IMR-90 (cell line): ENCODE measurements at regions not wholly inside any gene's neighbourhood (a gene's known extent, or its start where the extent isn't known, plus 50 kb on each side); places are given as distances from the start of the nearest gene placed in this dataset.

Source experiments
- ATAC-seq: fragments of 200-7000 bp; cut with Tn5 transposase; 2 replicates; pipeline ENCODE4 v1.9.1; 2020; ENCODE audit warnings: low read depth, mild to moderate bottlenecking, moderate library complexity
- BruUV-seq: library from RNA; stranded (reverse); fragments of 400-500 nt; replicated peaks from 2 replicates; lab custom pipeline; 2021; lab: Mats Ljungman, UMichigan
- CTCF ChIA-PET: fragments of 300-600 bp; formaldehyde crosslinking; extraction: SDS; loops from one replicate; lab custom pipeline; 2021; ENCODE audit warnings: antibody characterized with exemption; lab: Yijun Ruan, JAX
- POLR2A ChIA-PET: fragments of 300-600 bp; sonication (Branson Sonifier 250); formaldehyde crosslinking; loops from one replicate; lab custom pipeline; 2022; ENCODE audit warnings: antibody characterized with exemption; ENCODE audit not compliant: unreplicated experiment; lab: Charles Lee
- DNase-seq: peaks from one replicate; pipeline ENCODE4 v3.0.0; 2013
- H2AFZ ChIP-seq: replicated peaks from 2 replicates; pipeline ENCODE3; 2013; ENCODE audit warnings: low read length, mild to moderate bottlenecking; ENCODE audit not compliant: poor library complexity
- H2AK5ac ChIP-seq: 2 replicates; pipeline ENCODE4 v1.6.1; 2013; ENCODE audit warnings: low read depth, low read length, inconsistent platforms
- H2AK9ac ChIP-seq: replicated peaks from 2 replicates; pipeline ENCODE3; 2013; ENCODE audit warnings: mild to moderate bottlenecking, low read depth, low read length, moderate library complexity; ENCODE audit not compliant: poor library complexity
- H2BK120ac ChIP-seq: 2 replicates; pipeline ENCODE4 v1.6.1; 2013; ENCODE audit warnings: low read depth, low read length, inconsistent platforms
- H2BK15ac ChIP-seq: 3 replicates; pipeline ENCODE4 v1.6.1; 2013; ENCODE audit warnings: low read depth, low read length, inconsistent platforms
- H2BK20ac ChIP-seq: 2 replicates; pipeline ENCODE4 v1.6.1; 2013; ENCODE audit warnings: low read depth, mild to moderate bottlenecking, inconsistent platforms, low read length, moderate library complexity
- H2BK5ac ChIP-seq: 2 replicates; pipeline ENCODE4 v1.6.1; 2013; ENCODE audit warnings: mild to moderate bottlenecking, low read depth, low read length, inconsistent platforms; ENCODE audit not compliant: poor library complexity, severe bottlenecking
- H3K14ac ChIP-seq: replicated peaks from 2 replicates; pipeline ENCODE4 v1.6.1; 2013; ENCODE audit warnings: low read depth, low read length, inconsistent platforms
- H3K18ac ChIP-seq: 2 replicates; pipeline ENCODE4 v1.6.1; 2013; ENCODE audit warnings: low read depth, low read length, control low read depth
- H3K23ac ChIP-seq: 2 replicates; pipeline ENCODE4 v1.6.1; 2013; ENCODE audit warnings: low read depth, low read length, inconsistent platforms
- H3K27ac ChIP-seq: 2 replicates; pipeline ENCODE4 v1.5.1; 2013; ENCODE audit warnings: mild to moderate bottlenecking, control low read depth, low read length; ENCODE audit not compliant: insufficient read depth
- H3K27me3 ChIP-seq: 2 replicates; pipeline ENCODE4 v1.6.1; 2013; ENCODE audit warnings: low read length; ENCODE audit not compliant: control insufficient read depth, insufficient read depth
- H3K36me3 ChIP-seq: 2 replicates; pipeline ENCODE4 v1.6.1; 2013; ENCODE audit warnings: low read length, mixed read lengths; ENCODE audit not compliant: control insufficient read depth, insufficient read depth
- H3K4ac ChIP-seq: 2 replicates; pipeline ENCODE4 v1.6.1; 2013; ENCODE audit warnings: low read depth, low read length, inconsistent platforms
- H3K4me1 ChIP-seq: 2 replicates; pipeline ENCODE4 v1.6.1; 2013; ENCODE audit warnings: low read length, mixed read lengths; ENCODE audit not compliant: control insufficient read depth, insufficient read depth
- H3K4me2 ChIP-seq: 2 replicates; pipeline ENCODE4 v1.6.1; 2013; ENCODE audit warnings: low read depth, mild to moderate bottlenecking, control low read depth, low read length, moderate library complexity
- H3K4me3 ChIP-seq: 2 replicates; pipeline ENCODE4 v1.5.1; 2013; ENCODE audit warnings: low read depth, mild to moderate bottlenecking, control low read depth, low read length, moderate library complexity; ENCODE audit not compliant: insufficient read depth
- H3K56ac ChIP-seq: 2 replicates; pipeline ENCODE4 v1.6.1; 2013; ENCODE audit warnings: low read length, inconsistent platforms; ENCODE audit not compliant: insufficient read depth; ENCODE audit errors: extremely low read depth
- H3K79me1 ChIP-seq, 2 experiments: 2 replicates each; pipeline ENCODE4 v1.6.1; 2013; ENCODE audit warnings: low read length in 2 of 2, inconsistent platforms in 1 of 2, low read depth in 1 of 2
- H3K9ac ChIP-seq: 2 replicates; pipeline ENCODE4 v1.6.1; 2013; ENCODE audit warnings: low read depth, low read length, control low read depth
- H3K9me1 ChIP-seq: 2 replicates; pipeline ENCODE4 v1.6.1; 2013; ENCODE audit warnings: low read length, inconsistent platforms; ENCODE audit not compliant: insufficient read depth
- H3K9me3 ChIP-seq: 2 replicates; pipeline ENCODE4 v1.6.1; 2013; ENCODE audit warnings: low read length; ENCODE audit not compliant: control insufficient read depth, insufficient read depth
- H4K20me1 ChIP-seq: 2 replicates; pipeline ENCODE4 v1.6.1; 2013; ENCODE audit warnings: low read length, inconsistent platforms; ENCODE audit not compliant: insufficient read depth
- H4K5ac ChIP-seq: 2 replicates; pipeline ENCODE4 v1.6.1; 2013; ENCODE audit warnings: mild to moderate bottlenecking, low read depth, low read length, control low read depth
- H4K8ac ChIP-seq, 2 experiments: 2 replicates each; pipeline ENCODE4 v1.6.1; 2013; ENCODE audit warnings: low read depth in 2 of 2, low read length in 2 of 2, control low read depth in 1 of 2, inconsistent platforms in 1 of 2
- H4K91ac ChIP-seq: 2 replicates; pipeline ENCODE4 v1.6.1; 2013; ENCODE audit warnings: low read depth, low read length, inconsistent platforms; ENCODE audit not compliant: insufficient read depth
- BHLHE40 ChIP-seq: fragments of 150-350 bp; IDR thresholded peaks from 2 replicates; pipeline ENCODE4 v1.6.1; 2016; ENCODE audit warnings: mild to moderate bottlenecking, low read depth, low read length
- MAFK ChIP-seq: IDR thresholded peaks from 2 replicates; pipeline ENCODE4 v1.6.1; 2012; ENCODE audit warnings: low read depth, low read length, improper control_type of control experiment
- POLR2A ChIP-seq: IDR thresholded peaks from 2 replicates; pipeline ENCODE4 v1.6.1; 2012; ENCODE audit warnings: mild to moderate bottlenecking, low read depth, low read length
- RAD21 ChIP-seq: IDR thresholded peaks from 2 replicates; pipeline ENCODE4 v1.6.1; 2012; ENCODE audit warnings: low read length, improper control_type of control experiment
- SMC3 ChIP-seq: fragments of 150-350 bp; IDR thresholded peaks from 2 replicates; pipeline ENCODE4 v1.6.1; 2016; ENCODE audit warnings: low read depth, mild to moderate bottlenecking, antibody characterized with exemption, low read length, moderate library complexity
- WGBS, 2 experiments: methylation state at CpG; one replicate each; pipeline versions ENCODE4 v1.1.5 to v1.1.7; 2013; ENCODE audit warnings: missing lambda C conversion rate in 2 of 2; ENCODE audit not compliant: insufficient read length in 1 of 2; ENCODE audit errors: extremely low coverage in 2 of 2; 5-methylcytosine and 5-hydroxymethylcytosine counted together
- dilution Hi-C: fragments of 300-500 bp; cut with HindIII; formaldehyde crosslinking; loops from one replicate; pipeline ENCODE4 v1.14.3; 2018; ENCODE audit warnings: low sequenced_read_pairs; ENCODE audit not compliant: unreplicated experiment
- in situ Hi-C: fragments of 300-500 bp; cut with MboI; formaldehyde crosslinking; loops from 3 replicates; pipeline ENCODE4 v1.14.3; 2019; ENCODE audit warnings: low sequenced_read_pairs, inconsistent platforms, mixed read lengths
- intact Hi-C: fragments of 100-400 bp; cut with micrococcal nuclease; formaldehyde crosslinking; loops from 2 replicates; pipeline ENCODE4 v1.10.0; 2022

DNA sequence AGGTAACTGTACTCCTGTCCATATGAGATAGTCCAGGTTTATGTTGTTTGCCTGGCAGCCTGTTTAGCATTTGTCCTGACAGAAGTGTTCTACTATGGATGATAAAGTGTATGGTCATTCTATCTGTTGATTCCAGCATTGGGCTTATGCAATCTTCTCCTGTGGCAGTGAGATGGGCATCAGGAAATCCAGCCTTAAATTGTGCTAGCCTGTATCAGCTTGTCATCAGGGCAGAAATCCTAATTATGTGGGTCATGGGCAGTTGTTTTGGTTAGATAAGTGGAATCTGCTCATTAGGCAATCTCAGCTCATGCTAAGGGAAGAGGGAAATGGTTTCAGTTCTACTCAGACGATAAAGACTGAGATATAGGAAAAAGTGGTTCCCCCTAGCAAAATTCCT, 247.4 kb upstream of the CHD1 start:
- Histone ChIP-seq H3K4ac (no peak overlapping the region), H2BK5ac (no peak overlapping the region), H2BK15ac (no peak overlapping the region), H4K5ac (no peak overlapping the region), H3K9me3 (no peaks in the 10 kb centered on the region), H2AK9ac (no peak overlapping the region), H4K20me1 (no peaks in the 10 kb centered on the region), H2BK20ac (no peak overlapping the region), H4K8ac (no peak overlapping the region), H3K18ac (no peak overlapping the region), H3K9me1 (no peaks in the 10 kb centered on the region), H4K91ac (no peak overlapping the region), H3K56ac (no peak overlapping the region), H3K14ac (no peak overlapping the region), H3K4me2 (no peak overlapping the region), H2AK5ac (no peak overlapping the region), H2BK120ac (no peak overlapping the region), H3K23ac (no peak overlapping the region), H3K9ac (no peak overlapping the region), H3K4me1 (no peaks in the 10 kb centered on the region), H2AFZ (no peak overlapping the region), H3K36me3 (no peaks in the 10 kb centered on the region), H3K27ac (no peak overlapping the region), H3K4me3 (no peak overlapping the region), H3K79me1 (no peaks in the 10 kb centered on the region), H3K27me3 (no peaks in the 10 kb centered on the region)
- POLR2A ChIA-PET = no interaction called here
- TF ChIP-seq RAD21 = no peak
- TF ChIP-seq MAFK = no peak
- no peak for TF ChIP-seq POLR2A
- no peak for TF ChIP-seq SMC3
- no peak for TF ChIP-seq BHLHE40
- CTCF ChIA-PET = no interaction called here
- dilution Hi-C loops = no loop called here
- DNase-seq = no peak
- BruUV-seq = no TSS peak
- WGBS, 2 experiments = no CpG with 5 or more reads among the region's 1 CpG
- in situ Hi-C loops = no loop called here
- intact Hi-C loops = no loop called here
- no peak for ATAC-seq
